Kidney epithelial cell (primary cell): ENCODE measurements at regions not wholly inside any gene's neighbourhood (a gene's known extent, or its start where the extent isn't known, plus 50 kb on each side); places are given as distances from the start of the nearest gene placed in this dataset.
A peak's percentile ranks its signal among the peaks of the same experiment; 100 is the strongest.

ENCODE experiments used
- DNase-seq: peaks from one replicate; pipeline ENCODE4 v3.0.0-alpha.2; 2010; ENCODE audit warnings: low read depth
- H3K27me3 ChIP-seq: 2 replicates; pipeline ENCODE4 v1.6.0; 2011; ENCODE audit warnings: low read length; ENCODE audit not compliant: control insufficient read depth, insufficient read depth
- H3K36me3 ChIP-seq: 2 replicates; pipeline ENCODE4 v1.5.1; 2011; ENCODE audit warnings: low read length; ENCODE audit not compliant: control insufficient read depth, insufficient read depth
- H3K4me3 ChIP-seq: 2 replicates; pipeline ENCODE4 v1.5.1; 2011; ENCODE audit warnings: low read depth, mild to moderate bottlenecking, control low read depth, low read length
- TF ChIP-seq, protein P1 (sequence below): IDR thresholded peaks from 2 replicates; pipeline ENCODE4 v1.5.1; 2011; ENCODE audit warnings: mild to moderate bottlenecking, moderate library complexity, low read length, control low read depth, inconsistent platforms; ENCODE audit not compliant: insufficient read depth, poor library complexity, severe bottlenecking

DNA sequence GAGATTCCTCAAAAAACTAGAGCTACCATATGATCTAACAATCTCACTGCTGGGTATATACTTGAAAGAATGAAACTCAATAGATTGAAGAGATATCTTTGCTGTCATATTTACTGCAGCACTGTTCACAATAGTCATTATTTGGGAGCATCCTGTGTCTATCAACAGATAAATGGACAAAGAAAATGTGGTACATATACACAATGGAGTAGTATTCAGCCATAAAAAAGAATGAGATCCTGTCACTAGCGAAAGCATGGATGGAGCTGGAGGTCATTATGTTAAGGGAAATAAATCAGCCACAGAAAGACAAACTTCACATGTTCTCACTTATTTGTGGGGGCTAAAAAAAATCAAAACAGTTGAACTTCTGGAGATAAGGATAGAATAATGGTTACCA, 505.7 kb upstream of the ARRDC3 start:
- TF ChIP-seq, protein P1, sequence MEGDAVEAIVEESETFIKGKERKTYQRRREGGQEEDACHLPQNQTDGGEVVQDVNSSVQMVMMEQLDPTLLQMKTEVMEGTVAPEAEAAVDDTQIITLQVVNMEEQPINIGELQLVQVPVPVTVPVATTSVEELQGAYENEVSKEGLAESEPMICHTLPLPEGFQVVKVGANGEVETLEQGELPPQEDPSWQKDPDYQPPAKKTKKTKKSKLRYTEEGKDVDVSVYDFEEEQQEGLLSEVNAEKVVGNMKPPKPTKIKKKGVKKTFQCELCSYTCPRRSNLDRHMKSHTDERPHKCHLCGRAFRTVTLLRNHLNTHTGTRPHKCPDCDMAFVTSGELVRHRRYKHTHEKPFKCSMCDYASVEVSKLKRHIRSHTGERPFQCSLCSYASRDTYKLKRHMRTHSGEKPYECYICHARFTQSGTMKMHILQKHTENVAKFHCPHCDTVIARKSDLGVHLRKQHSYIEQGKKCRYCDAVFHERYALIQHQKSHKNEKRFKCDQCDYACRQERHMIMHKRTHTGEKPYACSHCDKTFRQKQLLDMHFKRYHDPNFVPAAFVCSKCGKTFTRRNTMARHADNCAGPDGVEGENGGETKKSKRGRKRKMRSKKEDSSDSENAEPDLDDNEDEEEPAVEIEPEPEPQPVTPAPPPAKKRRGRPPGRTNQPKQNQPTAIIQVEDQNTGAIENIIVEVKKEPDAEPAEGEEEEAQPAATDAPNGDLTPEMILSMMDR = no peak
- H3K27me3 ChIP-seq = no peaks in the 10 kb centered on the region
- DNase-seq = no peak

DNA sequence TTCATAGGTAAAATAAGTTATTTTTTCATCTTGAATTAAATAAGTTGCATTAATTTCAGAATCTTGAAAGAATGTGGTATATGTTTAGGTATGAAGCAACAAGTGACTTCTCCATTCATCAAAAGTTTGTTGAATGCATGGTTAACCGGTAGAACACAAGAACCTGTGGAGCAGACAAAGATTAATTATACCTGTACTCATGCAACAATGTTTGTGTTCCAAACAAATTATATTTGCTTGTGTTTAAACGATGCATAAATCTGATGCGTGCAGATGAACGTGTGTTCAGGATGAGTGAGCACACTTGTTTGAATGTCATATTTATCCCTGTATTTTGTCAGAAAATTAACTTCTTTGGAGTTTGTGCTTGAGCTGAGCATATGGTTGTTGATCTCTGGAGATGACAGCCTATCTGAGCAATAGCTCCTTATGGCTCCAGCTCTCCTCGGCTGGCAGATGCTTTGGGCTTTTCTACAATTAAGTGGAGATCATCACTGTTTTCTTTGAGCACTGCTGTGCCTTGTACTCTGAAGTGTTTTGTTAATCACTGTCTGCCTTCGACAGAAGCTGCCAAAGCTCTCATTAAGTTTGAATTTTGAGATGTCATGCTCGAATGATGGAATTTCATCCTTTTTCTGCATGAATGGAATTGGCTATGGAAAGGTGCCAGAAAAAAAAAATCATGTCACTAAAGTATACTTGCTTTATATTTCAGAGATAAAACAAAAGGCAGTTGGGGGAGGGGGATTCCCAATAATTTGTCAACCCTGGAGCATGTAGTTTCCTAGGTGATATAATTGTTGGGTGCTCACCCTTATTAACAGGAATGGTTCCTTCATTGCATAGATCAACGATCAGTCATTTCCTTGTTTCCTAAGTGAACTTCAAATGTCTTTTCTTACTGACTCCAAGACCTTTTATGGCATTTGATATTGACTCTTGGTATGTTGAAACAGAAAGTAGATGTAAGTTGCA, 502.5 kb upstream of the ARRDC3 start:
- TF ChIP-seq, protein P1 = no peak
- Histone ChIP-seq H3K36me3 (no peaks in the 10 kb centered on the region), H3K27me3 (no peaks in the 10 kb centered on the region), H3K4me3 (no peak overlapping the region)
- DNase-seq = peak; percentile 23

More for the DNA sequence above, 505.7 kb upstream of the ARRDC3 start:
- H3K36me3 ChIP-seq = no peaks in the 10 kb centered on the region
- no peak overlapping the region for H3K4me3 ChIP-seq

DNA sequence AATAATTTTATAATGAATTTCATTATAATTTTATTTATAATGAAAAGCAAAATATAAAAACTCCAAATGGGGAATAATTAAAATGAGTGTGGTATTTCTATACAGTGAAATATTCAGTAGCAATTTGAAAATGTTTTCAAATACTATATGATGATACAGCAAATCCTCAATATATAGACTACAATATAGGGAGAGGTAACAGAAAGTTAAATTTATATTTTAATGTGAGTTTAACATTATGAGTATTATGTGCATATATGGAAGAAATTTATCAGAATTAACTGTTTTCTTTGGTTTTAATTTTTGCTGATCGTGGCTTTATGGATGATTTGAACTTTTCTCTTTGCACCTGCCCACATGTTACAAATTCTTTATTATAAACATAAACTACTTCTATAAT, 500.9 kb upstream of the ARRDC3 start:
- Histone ChIP-seq H3K27me3 (no peaks in the 10 kb centered on the region), H3K4me3 (no peak overlapping the region), H3K36me3 (no peaks in the 10 kb centered on the region)
- TF ChIP-seq, protein P1 = no peak
- no peak for DNase-seq

DNA sequence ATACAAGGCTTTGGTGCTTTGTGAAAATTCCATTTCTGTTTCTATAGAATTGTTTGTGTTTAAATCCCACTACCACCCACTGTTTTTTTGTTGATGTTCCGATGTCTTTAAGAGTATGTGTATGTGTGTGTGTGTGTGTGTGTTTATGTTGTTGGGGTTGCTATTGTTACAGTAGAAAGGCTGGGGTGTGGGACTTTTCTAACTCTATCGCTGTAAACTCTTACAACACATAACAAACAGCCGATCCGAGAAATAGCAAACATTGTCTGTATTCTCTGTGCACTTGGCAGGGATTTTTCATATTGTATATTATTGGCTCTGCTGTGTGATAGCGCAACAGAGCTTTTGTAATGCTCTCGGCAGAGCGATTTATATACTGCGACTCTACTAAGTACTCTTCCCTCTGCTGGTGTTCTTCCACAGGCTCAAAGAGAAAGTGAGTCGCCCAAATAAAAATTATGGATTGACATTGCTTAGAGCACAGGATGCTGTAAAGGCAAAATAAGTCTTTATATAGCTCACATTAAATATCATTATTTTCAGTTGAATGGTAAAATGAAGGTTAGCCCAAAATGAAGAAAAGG, 492.2 kb upstream of the ARRDC3 start:
- Histone ChIP-seq H3K27me3 (no peaks in the 10 kb centered on the region), H3K36me3 (no peaks in the 10 kb centered on the region), H3K4me3 (no peak overlapping the region)
- DNase-seq = no peak
- TF ChIP-seq, protein P1 = no peak

DNA sequence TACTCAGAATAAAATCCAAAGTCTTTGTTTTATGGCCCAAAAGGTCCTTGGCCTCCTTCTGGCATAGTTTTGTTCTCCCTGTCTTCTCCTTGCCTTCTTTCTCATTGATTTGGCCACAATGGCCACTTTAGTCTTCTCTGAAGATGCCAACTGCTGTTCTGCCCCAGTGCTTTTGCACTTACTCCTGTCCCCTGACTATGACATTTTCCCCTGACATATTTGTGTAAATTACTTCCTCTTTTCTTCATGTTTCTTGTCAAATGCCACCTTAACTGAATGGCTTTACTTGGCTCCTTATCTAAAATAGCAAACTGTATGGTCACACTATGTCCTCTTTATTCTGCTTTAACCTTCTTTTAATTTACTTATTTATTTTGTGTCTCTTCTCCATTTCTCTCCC, 484.7 kb upstream of the ARRDC3 start:
- no peaks in the 10 kb centered on the region for H3K27me3 ChIP-seq

More for the DNA sequence above, 484.7 kb upstream of the ARRDC3 start:
- no peak overlapping the region for H3K4me3 ChIP-seq
- TF ChIP-seq, protein P1 = no peak
- H3K36me3 ChIP-seq = no peaks in the 10 kb centered on the region
- no peak for DNase-seq
